ENCODE measurements at regions not wholly inside any gene's neighbourhood (a gene's known extent, or its start where the extent isn't known, plus 50 kb on each side); places are given as distances from the start of the nearest gene placed in this dataset.

DNA sequence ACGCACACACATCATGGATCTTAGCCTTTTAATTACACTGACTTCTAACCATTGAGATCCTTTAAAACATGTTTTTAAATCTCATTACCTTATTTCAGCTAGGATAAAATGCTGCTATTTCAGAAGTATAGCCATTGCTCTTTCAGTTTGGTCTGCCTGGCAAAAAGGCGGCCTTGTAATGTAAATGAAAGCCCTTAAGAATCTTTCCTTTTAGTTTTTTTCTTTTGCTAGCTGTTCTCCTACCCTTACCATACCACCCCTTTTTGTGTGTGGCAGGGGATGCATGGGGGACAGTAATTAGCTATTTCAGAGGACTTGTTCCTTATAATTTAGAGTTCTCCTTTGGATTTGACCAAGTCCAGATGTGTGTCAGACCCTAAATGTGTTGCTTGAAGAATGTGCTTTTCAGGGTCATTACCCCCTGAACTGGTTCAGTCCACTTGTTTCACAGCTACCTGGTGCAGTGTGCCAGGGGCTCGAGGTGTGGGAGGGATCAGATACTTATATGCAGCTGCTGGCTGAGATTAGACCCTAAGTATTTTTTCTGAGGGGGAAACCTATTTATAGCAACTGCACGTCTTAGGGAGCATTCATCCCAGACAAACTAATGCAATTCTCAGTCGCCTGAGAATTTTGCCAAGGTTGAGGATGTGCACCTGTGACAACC is 986.8 kb downstream of the NLGN4Y start:
- no peak for DNase-seq

DNA sequence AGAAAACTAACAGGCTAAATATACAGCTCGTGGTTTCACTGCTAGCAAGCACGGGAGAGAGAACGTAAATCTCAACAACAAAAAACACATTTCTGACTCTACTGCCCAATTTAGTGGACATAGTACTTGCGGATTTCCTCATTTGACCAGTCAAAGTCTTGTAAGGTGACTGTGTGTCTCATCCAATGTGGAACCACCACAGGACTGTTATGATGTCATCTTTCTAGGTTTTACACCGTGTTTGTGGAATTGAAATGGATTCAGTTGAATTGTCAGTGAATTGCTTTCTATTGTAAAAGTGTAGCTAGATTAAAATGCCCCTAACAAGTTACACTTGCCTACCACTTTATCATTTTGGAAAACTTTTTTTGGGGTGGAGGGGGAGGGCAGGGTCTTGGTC is 1010.8 kb downstream of the NLGN4Y start:
- DNase-seq = no peak

DNA sequence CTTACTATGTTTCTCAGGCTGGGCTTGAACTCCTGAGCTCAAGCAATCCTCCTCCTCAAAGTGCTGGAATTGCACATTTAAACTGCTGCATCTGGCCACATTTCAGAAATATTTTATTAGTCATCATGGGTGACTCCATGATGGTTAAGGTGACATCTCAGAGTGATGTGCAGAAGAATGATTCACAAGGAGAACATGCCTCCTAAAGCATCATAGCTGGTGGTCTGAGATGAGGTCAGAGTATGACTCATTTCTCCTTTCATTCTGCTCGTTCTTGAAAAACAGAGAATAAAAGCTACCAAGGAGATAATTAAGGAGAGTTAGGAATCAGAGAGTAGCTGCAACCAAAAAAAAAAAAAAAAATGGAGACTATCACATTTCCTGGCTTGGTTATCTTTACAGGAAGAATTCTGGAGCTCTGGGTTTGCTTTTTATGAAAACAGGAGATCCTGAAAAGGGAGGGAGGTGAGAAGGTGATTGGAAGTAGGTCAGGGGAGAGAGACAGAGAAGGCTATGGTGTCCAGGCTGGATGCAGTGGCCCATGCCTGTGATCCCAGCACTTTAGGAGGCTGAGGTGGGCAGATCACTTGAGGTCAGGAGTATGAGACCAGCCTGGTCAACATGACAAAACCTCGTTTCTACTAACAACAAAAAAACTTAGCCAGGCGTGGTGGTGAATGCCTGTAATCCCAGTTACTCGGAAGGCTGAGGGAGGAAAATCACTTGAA is 1011.6 kb downstream of the NLGN4Y start:
- DNase-seq = no peak

DNA sequence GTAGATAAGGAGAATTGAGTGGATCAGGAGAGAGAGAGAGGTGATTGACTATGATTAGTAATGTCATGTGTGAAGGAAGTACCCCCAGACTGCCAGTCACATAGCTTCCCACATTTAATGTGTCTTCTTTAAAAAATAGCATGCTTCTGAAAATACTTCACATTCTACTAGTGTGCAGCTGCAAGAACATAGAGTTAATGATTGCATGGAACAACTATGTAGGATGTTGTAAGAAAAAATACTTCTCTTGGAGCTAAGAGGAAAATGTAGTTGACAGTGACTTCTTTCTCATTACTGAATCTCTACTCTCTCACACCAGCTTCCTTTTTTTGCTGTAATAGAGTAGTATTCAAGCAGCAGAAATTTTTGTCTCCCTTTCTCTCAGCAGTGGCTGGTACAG is 1016.2 kb downstream of the NLGN4Y start:
- DNase-seq = no peak

DNA sequence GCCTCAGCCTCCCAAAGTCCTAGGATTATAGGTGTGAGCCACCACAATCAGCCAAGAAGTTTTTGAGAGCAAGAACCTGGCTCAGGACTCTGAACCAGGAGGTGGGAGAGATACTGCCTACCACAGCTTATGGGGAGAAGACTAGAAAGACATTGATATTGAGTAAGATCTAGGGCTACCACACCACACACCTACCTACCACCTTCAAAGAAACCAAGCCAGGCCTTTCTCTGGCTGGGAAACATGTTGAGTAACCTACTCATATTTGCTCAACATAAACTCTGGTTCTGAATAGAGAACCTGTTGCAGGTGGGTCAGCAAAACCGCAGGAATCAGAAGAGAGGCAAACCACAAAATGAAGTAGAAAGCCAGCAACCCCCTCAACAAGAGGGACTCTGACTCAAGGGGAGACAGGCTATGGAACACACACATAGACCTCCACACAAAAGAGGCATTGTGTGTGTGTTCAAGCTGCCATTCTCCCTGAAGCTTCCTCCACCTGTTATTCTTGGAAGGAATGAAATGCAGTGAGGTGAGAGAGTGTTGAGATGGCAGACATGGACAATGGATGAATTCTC is 1021.9 kb downstream of the NLGN4Y start:
- no peak for DNase-seq

DNA sequence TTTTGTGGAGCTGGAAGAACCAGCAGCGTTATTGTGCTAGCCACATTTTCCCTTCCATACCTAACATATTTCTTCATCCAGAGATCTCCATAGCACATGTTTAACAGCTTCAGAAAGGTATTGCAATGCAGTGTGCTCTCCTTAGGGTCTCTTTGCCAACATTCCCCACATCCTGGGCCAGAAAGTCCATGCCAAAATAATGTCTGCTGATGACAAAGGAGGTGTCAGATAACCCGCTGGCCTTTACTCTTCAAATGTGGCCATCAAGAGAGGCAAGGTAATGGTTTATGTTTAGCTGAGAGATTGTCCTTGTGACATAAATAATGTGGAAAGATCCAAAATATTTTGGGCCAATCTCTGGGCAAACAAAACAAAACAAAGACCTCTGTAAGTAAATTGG is 1027.7 kb downstream of the NLGN4Y start:
- no peak for DNase-seq

DNA sequence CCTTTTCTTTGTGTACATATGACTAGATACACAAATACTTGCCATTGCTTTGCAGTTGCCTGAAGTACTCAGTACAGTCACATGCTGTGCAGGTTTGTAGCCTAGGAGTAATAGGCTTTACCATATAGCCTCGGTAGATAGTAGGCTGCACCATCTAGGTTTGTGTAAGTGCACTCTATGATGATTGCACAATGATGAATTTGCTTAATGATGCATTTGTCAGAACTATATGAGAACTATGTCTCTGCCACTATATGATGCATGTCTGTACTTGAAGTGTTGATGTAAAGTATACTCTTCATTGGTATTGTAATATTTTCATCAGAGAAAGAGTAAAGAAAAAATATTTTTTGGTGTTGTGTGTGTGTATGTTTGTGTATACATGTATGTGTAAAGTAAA is 1030.7 kb downstream of the NLGN4Y start:
- no peak for DNase-seq

DNA sequence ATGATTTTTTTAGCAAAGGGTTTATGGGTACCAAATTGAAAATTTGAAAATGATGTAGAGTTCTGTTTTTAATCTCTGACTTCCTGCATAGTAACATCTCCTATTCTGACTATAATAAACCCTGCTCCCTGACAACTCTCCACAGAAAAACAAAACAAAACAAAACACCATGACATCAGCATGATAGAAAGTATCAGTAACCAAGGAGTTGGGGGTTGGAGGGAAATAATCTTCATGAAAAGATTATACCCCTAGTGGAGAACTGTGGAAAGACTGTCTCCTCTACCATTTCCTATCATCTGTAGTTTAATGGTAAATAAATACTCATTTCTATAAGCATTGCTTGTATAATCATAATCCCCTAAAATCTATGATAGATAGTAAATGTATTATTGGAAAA is 1034.8 kb downstream of the NLGN4Y start:
- DNase-seq = no peak

DNA sequence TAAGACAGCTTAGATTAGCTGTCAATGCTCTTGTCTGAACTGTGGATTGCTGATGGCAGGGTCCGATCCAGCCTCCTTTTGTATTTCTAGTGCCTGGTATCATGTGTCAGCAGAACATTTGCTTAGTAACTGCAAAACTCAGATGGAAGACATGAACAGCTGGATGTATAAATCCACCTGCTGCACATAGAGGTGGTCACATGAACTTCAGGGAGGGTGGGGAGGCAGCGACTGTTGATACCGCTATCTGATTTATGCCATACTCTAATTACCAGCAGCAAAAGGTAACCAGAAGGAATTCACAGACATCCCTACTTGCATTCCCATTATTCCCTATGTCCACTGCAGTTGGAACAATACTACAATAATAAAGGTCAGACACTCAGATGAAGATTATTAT is 1036.5 kb downstream of the NLGN4Y start:
- no peak for DNase-seq

DNA sequence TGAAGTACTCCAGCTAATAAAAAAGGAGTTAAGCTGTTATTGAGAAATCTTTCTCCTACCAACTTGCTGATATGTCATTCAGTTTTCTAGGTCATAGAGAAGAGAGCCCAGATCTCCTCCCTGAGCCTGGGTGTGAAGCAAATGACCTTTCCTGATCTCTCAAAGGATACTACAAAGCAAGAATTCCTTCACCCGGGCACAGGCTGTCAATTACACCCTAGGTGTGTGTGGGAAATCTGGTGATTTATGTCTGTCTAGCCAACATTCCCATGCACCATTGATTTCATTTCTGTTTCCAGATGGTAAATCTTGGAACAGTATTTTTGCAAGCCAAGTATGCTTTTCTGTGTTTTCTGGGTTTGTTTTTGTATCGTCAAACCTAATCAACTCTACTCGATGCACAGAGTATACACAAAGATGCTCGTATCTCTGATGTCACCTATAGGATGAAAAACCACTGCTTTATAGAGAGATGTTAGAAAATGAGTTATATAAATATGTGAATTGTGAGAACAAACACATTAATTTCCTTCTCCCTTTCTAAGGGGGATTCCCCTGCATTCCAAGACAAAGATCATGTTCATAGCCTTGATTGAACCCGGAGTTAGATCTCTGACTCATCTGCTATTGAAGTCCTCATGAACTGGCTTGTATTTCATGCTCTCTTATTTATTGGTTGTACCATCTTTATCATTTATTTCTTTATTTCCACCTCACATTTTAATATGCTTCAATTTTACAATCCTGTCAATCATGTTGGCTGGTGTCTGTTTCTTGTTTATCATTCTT is 1037.4 kb downstream of the NLGN4Y start:
- no peak for DNase-seq

DNA sequence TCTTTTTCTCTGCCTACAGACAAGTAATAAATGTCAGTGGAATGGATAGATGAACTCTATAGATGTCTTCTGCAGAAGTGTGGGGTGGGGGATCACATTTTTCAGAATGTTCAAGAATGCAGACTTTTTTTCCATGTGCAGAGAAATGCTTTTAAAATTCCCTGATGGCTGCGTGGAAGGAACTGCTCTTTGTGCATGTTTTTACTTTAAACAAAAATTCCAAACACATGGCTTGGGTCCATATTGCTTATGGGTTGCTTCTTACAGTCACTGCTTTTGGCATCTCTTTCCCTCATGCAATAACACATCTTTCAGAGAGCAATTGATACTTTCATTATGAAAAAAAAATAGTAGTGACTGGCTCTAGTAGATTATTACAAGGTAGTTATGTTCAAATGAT is 1053.6 kb downstream of the NLGN4Y start:
- no peak for DNase-seq

DNA sequence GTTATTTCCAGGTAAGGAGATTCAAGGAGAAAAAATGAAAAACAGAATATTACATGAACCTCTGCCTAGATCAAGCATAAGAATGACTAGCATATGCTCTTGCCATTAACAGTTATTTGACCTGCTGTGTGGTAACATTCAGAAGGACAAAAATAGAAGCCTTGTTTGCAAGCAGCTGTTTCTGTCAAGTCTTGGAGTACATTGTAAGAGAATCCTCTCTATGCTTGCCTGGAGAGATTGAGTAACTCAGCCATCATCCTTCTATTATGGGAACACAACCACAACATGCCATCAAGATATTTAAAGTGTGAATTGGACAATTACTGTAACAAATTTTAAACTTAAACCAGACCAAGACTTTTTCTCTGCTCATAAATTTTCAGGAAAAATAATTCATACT is 1054.4 kb downstream of the NLGN4Y start:
- no peak for DNase-seq

DNA sequence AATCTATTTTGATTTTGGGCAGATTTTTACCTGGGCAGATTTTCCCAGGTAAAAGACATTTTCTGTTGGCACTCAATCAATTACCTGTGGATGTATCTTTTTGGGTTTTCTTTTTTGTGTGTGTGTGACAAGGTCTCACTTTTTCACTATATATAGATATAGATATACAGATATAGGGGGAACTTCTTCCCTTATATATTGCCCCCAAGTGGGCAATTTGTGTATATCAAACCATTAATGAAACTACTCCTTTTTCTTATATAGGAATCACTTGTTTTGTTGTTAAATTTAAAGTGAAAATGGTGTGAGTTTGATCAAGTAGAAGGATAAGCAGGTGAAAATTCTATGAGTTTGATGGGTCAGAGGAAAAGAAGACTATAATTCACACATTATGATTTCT is 1054.9 kb downstream of the NLGN4Y start:
- DNase-seq = peak in 1 of 2 donors; percentile 0

DNA sequence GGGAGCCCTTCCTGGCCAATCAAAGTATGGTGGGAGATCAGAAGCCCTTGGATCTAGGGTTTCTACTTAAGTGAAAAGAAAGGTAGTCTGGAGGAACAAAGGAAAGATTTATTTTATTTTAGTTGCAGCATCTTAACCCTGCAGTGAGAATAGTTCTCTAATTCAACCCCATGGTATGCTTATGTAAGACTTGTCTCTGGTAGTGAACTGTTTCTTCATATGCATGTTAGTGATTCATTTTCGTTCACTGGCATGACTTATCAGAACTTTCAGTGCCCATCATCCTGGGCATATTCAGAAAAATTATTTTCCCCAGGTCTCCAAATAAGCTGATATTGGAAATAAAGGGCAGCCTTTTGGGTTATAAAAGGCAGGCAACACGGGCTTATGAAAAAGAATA is 1058.8 kb downstream of the NLGN4Y start:
- DNase-seq = no peak

DNA sequence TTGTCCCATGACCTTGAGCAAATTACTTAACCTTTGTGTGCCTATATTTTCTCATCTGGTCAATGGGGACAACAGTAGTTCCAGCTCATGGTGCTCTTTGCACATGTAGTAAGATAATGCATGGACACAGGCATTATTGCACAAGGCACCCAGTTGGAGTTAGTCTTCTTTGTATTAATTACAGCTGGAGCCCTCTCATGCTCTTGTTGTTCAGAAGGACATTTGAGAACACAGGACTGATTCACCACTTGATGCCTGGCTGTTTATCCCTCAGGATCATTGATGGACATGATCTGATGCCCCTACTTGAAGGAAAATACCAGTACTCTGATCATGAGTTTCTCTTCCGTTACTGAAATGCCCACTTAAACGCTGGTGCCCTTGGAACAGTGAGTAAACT is 1068.6 kb downstream of the NLGN4Y start:
- no peak for DNase-seq

DNA sequence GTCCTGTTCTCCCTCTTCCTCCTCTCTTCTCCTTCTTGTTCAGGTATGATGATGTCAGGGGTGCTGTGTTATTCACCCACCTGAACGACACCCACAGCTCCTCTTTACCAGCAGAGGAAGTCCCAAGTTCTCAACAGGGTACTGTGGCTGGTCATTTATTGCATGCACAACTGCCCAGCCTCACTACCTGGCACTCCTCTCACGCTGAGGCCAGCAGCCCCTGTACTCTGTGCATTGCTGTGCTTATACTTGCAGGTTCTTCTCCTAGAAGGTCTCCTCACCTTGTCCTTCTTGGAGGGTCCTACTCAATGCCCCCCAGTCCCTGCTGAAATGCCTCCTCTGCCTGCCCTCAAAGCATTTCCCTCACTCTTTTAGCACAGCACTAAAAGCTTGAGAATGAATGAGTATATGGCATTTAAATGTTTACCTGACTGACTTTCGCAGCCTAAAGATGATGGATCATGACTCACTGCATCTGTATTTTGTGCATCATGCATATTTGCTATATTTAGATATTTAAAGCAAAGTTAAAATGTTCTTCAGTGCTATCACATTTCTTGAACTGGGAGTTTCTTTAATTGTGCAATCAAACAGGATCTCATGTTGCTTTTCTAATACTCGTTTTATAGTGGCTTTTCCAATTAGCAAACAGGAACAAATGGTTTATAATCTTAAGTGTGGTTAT is 1069.3 kb downstream of the NLGN4Y start:
- DNase-seq = no peak

DNA sequence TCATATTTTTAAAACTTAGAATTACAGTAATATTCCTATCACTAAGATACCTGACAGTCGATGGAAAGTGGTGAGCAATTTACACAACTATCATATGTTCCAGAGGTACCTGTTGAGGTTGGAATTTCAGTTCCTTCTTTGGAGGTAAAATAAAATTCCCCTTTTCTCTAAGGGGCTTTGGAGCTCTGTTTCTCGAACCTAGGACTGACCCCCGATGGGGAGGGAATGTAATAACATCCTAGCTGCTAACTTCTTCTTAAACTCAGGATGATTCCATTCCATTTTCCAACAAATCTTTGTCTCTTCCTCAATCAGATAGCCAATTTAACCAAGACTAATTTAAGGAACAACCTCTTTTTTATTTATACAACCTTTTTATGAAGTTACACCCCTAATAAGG is 1069.8 kb downstream of the NLGN4Y start:
- DNase-seq = no peak

DNA sequence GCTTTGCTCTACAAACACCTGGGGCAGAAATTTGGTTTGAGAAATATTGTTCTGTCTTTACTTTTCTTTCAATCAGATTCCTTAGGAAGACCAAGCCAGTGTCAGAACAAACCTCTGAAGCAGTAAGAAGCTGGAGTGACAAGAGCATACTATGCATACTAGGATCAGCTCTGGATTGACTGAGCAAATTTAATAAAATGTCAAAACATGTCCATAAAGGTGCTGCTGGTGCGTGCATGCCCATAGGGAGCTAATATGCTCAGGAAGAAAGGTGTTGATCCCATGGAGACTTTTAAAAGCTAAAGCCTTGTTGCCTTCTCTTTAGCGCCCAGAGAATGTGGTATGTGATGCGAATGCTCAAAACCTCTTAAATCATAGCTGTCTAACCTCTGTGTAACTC is 1076.2 kb downstream of the NLGN4Y start:
- no peak for DNase-seq

DNA sequence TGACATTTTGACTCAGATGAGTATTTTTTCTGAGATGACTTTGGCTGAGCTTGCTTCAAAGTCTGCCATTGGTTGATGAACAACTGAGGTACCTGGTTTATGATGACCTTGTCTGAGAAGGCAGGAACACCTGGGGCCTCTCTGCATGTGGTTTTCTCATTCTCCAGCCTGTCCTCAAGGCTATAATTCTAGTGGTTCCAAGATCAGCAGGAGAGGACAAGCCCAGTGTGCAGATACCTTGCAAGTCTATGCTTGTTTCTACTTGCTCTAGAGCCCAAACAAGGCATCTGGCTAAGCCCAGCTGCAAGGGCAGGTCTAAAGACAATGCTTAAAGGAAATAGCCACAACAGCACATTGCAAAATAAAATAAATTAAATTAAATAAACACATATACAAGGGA is 1100.0 kb downstream of the NLGN4Y start:
- DNase-seq = no peak

DNA sequence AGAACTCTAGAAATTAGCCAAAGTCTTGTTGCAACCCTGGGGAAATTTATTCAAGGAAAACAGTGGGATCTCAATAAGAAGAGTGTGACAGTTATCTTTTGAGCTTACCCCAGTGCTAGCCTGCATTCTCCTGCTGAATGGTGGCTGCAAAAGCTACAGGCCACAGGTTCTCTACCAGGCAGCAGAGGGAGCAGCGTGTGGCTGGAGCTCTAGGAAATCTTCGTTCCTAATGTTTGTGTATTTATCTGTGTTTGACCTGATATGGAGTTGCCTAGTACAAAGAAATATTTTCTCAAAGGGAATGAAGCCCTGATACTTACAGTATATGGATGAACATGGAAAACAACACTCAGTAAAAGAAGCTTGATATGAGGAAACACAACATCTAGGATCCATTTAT is 1100.6 kb downstream of the NLGN4Y start:
- DNase-seq = no peak

DNA sequence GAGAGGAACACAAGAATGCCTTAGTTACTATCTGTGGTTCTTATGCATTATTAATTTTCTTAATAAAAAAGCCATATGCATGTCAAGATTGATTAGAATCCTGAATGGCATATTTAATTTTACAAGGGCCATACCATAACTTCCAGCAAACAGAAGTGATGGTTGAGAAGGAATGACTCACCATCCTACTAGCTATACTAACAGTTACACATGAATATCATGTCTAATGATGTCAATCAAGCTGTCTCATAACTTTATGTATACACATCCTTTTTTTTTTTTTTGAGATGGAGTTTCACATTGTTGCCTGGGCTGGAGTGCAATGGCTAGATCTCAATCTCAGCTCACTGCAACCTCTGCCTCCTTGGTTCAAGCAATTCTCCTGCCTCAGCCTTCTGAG is 1123.9 kb downstream of the NLGN4Y start:
- no peak for DNase-seq

DNA sequence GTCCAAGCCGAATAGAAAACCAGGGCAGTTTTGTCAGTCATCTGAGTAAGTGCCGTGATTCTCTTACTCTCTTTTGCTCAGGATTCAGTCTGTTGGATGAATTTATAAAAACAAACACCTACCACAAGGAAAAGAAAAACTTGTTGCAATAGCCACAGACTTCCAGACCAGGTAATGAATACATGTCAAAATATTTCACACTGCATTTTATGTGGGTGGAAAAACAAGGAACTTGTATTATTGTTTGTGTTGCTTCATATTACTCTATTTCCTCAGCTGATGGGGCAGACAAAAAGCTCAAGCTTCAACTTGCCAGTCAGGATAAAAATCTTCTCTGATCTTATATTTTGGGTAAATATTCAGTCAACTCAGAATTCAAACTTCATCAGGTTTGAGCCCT is 1125.7 kb downstream of the NLGN4Y start:
- no peak for DNase-seq

DNA sequence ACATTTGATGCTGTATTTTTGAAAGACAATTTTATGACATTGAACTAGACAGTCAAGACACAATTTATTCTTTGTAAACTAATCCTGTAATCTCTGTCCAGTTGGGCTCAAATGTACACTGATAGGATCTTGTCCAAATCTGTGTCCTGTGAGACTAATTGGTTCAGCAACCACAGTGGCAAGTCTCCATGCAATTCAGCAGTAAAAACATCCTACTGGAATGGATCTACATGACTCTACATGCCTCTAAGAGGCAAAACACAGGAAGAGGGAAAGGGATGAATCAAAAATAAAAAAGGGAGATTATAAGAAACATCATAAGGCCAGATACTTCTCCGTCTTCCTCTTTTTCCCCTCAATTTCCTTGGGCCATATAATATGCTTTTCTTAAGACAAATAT is 1164.2 kb downstream of the NLGN4Y start:
- DNase-seq = no peak
